GM19238 (cell line): ENCODE measurements at regions not wholly inside any gene's neighbourhood (a gene's known extent, or its start where the extent isn't known, plus 50 kb on each side); places are given as distances from the start of the nearest gene placed in this dataset.

Experiments
- DNase-seq: peaks from one replicate; pipeline ENCODE4 v3.0.0; 2011; ENCODE audit warnings: low spot score; ENCODE audit not compliant: insufficient read length

DNA sequence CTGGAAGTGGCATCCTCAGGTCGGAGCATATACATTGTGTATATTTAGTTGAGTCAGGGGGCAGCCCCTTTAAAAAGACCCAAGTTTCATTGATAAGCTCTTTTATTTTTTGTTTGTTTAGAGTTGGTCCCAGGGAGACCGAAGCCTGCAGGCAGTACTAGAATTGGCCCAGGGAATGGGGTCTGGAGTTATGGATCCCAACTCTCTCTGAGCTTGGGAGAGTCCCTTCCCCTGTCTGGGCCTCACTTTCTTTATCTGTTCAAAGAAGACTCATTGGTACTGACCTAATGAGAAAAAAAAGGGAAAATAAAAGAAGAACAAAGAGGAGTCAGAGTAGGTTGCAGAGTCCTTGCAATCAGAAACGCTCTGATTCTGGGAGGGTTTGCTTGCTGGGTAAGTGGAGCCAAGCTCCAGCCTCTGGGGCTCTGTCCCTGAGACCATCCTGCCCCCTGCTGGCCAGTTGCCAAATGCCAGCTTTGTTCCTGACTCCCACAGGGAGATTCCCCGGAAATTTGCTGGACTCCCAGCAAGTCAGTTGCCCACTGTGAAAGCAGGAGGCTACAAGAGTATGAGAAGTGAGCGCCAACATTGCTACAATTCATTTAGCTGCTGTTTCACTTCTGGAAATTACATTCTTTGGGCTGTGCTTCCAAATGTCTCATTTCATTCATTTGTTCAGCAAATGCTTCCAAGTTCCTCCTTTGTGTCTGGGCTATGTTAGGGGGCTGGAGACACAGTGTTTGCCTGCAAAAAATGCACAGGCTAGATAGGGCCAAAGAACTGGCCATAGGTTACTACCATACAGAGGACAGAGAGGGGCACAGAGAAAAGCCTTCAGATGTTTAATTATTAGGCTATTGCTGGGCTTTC, 156.2 kb downstream of the MELK start:
- peak; percentile 56 for DNase-seq

DNA sequence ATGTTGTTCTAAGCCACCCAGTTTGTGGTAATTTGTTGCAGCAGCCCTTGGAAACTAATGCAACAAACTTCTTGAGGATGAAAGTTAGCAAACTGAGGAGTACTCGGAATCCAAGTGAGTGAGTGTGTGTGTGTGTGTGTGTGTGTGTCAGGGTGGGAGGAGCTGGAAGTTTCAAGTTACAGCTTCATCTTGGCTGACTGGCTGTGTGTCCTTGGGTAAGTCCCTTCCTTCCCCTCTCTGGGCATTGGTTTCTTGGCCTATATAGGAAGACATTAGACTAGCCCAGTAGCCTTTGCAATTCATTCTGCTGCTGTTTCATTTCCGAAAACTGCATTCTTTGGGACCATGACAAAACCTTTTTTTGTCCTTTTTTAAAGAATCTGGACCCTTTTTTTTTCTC, 157.2 kb downstream of the MELK start:
- DNase-seq = no peak

- no peak for DNase-seq
These were observed 157.7 kb downstream of the MELK start for GRCh38 chr9:36730414-36730813.

DNA sequence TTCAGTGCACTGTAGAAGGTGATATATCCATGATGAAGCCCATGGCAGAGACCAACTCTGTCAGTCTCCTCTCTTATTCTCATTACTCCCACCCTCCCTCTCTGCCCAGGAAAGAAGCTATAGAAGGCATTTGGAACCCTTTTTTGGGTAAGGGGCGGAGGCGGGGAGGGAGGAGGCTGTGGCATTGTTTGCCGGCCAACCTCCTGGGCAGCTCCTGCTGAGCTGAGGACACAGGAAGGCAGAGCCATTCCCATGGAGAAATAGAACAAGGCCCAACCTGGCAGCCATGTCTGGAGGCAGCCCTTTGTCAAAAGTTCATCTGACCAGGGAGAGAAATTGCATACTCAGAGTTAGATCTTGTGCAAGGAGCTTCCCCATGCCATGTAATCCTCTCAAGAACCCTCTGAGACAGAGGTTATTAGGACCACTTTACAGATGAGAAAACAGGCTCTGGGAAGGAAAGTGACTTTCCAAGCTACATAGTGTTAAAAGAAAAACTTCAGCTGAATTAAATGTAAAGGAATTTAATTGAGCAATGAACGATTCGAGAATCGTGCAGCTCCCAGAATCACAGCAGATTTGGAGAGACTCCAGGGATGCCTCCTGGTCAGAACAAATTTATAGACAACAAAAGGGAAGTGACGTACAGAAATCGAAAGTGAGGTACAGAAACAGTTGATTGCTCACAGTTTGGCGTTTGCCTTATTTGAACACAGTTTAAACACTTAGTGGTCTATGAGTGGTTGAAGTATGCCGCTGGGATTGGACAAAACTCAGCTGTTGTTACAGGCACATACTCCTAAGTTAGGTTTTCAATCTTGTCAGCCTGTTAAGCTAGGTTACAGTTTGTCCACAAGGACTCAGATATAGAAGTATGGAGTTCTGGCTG, 158.6 kb downstream of the MELK start:
- no peak for DNase-seq

- DNase-seq = no peak
These were observed 162.0 kb downstream of the MELK start for GRCh38 chr9:36734737-36735136.

DNA sequence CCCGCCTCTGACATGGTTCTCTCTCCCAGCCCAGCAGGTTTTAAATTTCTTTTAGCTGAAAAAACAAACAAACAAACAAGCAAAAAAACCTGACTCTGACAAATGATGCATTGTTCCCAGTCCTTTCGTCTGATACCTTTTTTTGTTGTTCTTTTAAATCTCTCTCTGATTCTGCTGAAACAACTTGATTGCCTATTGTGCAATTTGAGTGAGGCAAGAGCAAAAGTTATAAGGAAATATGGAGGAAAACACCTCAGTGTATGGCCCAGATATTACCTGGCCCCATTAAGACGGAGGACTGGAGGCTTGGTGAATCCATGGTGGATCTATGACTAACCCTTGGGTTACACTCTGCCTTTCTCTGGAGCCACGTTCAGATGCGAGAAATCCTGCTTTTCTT, 164.0 kb downstream of the MELK start:
- DNase-seq = no peak

DNA sequence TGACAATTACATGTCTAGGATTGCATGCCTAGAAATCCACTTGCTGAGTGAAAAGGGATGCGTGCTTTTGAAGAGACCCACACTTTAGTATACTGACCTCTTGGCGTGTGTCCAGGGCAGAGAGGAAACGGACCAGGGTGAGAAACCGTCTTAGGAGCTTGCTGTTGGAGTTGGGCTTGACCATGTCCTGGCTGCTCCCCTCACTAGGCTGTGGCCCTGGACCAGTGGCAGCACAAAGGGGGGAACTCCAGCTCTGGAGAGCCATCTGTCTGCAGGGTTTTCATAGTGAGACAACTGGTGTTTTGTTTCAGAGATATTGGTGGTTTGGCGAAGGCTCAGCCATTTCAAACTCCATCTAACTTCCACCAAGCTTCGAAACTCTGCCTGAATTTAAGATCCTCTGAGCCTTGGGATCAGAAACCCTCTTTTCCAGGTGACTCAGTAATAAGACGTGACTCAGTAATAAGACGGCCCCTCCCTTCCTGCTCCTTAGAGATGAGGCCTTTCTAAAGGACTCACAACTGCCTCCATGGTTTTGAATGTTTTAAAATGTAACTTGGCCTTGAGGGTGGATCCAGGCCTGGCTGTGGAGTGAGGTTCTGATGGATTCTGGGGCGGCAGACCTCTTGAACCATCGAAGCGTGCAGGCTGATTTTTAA, 165.8 kb downstream of the MELK start:
- DNase-seq = no peak

DNA sequence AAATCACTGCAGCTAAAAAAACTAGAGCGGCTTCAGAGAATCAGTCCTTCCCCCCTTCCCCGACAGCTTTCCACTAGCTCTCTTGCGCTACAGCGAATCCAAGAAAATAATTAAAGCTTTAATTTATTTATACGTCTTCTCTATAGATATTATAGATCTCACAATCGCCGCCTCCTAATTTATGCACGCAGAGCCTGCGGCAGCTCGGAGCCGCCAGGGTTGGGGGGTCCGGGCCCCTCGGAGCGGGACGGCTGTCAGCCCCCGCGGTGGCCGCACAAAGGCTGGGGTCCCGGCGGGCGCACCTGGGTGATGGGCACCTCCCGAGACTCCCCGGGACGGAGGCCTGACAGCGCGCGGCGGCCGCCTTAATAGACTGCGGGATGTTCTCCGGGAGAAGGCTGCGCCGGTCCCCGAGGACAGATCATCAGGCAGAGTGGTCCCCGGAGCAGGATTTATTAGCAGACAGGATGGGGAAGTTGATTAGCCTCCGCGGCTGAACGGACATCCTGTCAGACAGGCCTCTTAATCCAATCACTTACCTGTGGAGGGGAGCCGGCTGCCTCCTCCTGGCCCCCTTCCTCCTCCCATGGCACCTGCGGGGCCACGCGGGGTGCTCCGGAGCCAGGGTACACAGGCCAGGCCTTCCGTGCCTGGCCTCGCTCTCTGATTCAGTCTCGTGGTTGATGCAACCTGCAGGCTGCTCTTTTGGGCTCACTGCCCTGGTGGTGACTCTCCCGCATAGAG, 166.8 kb downstream of the MELK start:
- no peak for DNase-seq

GRCh38 chr9:36742264-36742663, 169.6 kb downstream of the MELK start:
- DNase-seq = no peak

DNA sequence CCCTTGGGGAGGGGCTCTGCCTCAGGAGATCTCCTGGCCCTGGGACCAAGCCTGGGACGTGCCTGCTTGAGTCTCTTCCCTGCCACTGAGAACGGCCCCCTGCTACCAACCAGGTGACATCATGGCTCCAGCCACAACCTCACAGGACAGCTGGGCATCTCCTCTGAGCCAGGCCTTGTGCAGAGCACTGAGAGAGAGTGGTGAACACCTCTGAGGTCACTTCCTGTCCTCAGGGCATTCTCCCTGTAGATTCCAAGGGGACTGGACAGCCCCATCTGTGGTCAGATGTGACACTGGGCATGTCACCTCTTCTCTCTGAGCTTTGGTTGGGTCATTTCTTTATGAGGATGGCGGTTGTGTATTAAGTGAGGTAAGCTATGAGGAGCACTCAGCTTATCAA, 172.0 kb downstream of the MELK start:
- no peak for DNase-seq

- no peak for DNase-seq
These were observed 173.3 kb downstream of the MELK start for GRCh38 chr9:36745977-36746376.

DNA sequence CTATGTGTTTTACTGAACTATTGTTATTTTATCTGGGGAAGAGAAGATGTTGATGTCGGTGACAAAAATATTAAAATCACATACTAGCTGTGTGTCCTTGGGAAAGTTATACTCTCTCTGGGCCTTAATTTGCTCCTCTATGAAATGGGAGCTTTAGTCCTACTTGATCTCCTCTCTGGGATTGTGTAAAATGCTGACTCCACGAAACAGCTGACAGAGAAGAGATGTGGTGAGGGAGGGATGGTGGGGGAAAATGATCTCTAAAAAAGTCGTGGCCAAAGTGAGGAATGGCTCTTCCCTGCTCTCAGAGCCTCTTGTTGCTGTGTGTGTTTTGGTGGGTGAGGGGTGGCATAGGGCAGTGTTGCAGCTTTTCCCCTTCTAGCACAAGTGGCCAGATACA, 173.7 kb downstream of the MELK start:
- no peak for DNase-seq

DNA sequence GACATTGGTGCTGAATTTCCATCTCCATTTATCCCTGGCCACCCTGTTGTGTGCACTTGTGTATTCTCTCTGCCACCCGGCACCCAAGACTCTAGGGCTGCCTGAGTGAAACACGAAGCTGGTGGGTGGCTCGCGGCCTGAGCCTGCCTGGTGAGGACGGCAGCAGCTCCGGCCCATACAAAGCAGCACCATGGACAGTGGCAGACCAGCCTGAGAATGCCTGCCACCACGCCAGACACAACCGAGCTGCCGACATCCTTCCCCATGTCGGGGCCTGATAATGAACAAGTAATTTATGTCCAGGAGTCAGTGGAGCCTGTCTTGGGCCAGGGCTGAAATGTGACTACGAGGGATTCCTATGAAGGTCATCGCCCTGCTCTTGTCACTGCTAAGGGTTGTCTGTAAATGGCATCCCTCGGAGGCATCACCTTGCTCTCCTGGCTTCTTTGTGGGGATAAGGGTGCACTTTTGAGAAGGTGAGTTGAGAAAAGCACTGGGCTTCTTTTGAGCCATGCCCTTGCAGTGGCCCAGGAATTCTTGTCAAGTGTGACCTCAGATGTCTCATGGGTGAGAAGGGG, 175.7 kb downstream of the MELK start:
- peak; percentile 34 for DNase-seq

DNA sequence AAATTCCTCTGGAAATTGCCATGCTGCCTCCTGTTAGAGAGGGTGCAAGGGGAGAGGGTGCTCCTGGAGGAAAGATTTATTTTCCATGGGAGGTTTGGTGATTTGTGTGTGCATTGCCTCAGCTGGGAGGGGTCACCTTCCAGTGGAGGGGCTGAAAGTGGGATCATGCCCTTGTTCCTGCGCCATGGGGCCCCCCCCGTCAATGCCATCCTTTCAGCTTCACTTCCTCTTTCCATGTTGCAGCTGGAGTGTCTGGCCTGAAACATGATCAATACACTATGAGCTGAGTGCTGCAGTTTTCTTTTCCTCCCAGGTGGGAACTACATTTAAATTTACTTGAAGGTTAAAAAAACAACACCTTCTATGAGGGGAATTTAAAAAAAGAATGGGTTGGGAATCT, 176.8 kb downstream of the MELK start:
- no peak for DNase-seq

GRCh38 chr9:36750630-36751029, 177.9 kb downstream of the MELK start:
- DNase-seq = no peak

- DNase-seq = no peak
These were observed 182.3 kb downstream of the MELK start for GRCh38 chr9:36755019-36755418.

DNA sequence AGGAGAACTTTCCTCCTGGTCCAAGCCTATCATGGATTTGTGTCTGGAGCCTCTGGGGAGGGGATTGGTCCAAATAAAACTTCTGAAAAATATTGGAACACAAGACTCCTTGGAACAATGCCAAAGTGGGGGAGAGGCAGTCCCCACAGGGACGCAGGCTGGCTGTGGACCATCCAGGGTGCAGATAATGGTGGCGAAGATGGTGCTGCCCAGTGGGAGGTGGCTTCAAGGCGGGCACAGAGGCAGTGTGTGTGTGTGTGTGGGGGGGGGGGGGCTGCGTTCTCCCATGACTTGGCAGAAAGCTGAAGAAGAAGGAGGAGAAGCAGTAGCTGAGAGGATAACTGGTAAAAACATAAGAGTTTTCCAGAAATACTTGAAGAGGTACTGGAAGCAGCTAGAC, 186.4 kb downstream of the MELK start:
- no peak for DNase-seq

GRCh38 chr9:36759976-36760375, 187.3 kb downstream of the MELK start:
- DNase-seq = no peak

- no peak for DNase-seq
These were observed 188.1 kb downstream of the MELK start for GRCh38 chr9:36760667-36761420.

GRCh38 chr9:36762958-36763357, 190.3 kb downstream of the MELK start:
- no peak for DNase-seq
